GM19351 (cell line): ENCODE measurements at regions not wholly inside any gene's neighbourhood (a gene's known extent, or its start where the extent isn't known, plus 50 kb on each side); places are given as distances from the start of the nearest gene placed in this dataset.
"Not testable (repeated sequence)": the region's sequence is repeated elsewhere in the genome, so short reads cannot be mapped to it uniquely, and the experiment has no call there.

Experiments
- ATAC-seq: cut with Tn5 transposase; IDR thresholded peaks from one replicate; pipeline ENCODE4 v1.9.1; 2021; ENCODE audit warnings: mild to moderate bottlenecking, moderate library complexity; ENCODE audit not compliant: unreplicated experiment

DNA sequence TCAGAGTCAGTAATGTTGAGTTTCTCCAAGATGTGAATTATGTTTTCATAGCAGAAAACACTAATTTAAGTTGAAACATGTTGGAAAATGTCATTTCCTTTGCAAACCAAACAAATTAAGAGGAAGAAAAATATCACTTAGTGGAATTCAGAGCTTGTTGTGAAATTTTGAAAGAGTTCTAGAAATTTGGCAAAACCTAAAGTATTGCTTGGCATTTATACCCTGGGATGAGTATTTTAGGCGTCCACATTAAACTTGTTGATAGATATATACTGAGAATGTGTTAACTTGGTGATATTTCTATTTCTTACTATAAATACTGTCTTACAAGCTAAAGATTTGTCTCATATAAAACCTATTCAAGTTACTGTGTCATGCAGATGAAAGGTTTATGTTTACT, 335.2 kb downstream of the NSUN3 start:
- no peak for ATAC-seq

DNA sequence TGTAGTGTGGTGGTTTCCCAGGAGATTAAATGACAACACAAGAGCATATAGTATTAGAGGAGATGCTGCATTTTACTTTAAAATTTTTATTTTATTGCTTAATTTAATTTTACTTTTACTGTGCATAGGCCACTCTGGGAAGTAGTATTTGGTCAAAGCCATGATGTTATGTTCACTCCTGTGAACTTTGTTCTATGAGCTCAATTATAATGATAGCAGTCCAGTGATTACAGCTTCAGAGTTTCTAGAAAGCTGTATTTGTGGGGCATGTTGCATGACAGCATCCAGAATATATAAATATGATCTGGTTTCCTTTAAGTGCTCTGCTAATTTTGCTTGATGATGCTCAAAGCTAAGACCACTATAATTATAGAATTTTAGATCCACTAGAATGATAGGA, 338.6 kb downstream of the NSUN3 start:
- no peak for ATAC-seq

DNA sequence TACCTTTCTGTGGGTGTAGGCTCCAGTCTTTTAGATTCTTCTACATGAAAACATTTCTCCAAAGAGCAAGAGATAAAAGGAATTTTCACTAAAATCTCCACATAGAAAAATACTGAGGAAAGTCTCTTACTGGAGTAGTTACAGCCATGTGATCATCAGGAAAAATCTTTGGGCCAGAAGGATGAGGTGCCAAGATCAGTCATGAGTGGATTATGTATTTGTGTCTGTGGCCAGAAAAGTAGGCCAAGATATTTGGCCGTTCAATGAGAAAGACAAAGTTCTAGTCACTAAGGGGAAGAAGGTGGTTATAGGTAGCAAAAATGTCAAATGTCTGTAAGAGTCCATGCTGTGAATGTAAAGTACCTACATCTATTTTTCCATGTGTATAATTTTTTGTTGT, 339.3 kb downstream of the NSUN3 start:
- ATAC-seq = no peak

- ATAC-seq = no peak
Measured at GRCh38 chr3:94405258-94406035, 342.6 kb downstream of the NSUN3 start.

- ATAC-seq = no peak
Measured at GRCh38 chr3:94406595-94406994, 343.7 kb downstream of the NSUN3 start.

GRCh38 chr3:94412936-94413335, 350.1 kb downstream of the NSUN3 start:
- not testable (repeated sequence) for ATAC-seq

- ATAC-seq = no peak
Measured at GRCh38 chr3:94413336-94414108, 350.7 kb downstream of the NSUN3 start.

GRCh38 chr3:94414418-94414817, 351.6 kb downstream of the NSUN3 start:
- no peak for ATAC-seq

- no peak for ATAC-seq
Measured at GRCh38 chr3:94416768-94417167, 353.9 kb downstream of the NSUN3 start.

DNA sequence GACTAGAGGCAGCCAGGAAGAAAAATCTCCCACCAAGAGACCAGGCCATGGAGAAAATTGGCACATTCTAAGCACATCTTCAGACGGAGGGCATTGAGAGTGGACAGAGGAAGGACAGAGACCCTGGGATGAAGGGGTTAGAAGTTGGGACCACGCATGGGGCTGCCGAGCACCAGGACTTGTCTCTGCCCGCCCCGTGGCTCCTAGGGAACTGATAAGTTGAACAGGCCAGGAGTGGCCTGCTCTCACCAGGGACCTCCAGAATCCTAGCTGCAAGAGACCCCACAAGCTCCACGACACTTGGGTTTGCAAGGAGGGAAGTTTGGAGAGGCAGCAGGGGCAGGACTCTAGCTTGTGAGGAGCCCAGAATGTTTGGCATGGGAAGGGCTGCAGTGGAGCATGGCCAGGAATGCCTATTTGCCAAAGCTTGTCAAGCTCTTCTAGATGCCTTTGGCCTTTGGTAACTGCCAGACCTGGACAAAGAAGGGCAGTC, 355.1 kb downstream of the NSUN3 start:
- ATAC-seq = no peak

GRCh38 chr3:94420931-94421330, 358.1 kb downstream of the NSUN3 start:
- ATAC-seq = no peak

DNA sequence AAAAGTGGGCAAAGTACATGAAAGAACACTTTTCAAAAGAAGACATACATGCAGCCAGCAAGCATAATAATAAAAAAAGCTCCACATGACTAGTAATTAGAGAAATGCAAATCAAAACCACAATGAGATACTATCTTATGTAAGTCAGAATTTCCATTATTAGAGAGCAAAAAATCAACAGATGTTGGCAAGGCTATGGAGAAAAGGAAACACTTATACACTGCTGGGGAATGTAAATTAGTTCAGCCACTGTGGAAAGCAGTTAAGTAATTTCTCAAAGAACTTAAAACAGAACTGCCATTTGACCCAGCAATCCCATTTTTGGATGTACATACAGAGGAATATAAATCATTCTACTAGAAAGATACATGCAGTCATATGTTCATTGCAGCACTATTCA, 360.7 kb downstream of the NSUN3 start:
- no peak for ATAC-seq

GRCh38 chr3:94429517-94429916, 366.7 kb downstream of the NSUN3 start:
- ATAC-seq = no peak

- ATAC-seq = no peak
Measured at GRCh38 chr3:94431876-94432570, 369.2 kb downstream of the NSUN3 start.

DNA sequence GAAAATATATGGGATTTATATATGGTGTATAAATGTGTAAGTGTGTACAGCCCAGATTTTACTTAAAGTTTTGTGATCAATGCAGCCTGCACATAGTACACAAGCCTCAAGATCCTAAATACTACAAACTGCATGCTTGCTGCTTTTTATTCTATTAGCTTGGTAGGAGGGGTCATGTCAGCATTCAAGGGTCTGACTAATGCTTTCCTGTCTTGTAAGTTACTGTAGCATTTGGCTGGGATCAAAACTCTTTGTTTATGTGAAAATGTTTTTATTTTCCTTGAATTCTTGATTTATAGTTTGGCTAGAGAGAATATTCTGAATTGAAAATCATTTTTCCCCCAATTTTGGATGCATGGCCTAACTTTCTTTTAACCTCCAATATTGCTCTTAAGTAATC, 370.9 kb downstream of the NSUN3 start:
- no peak for ATAC-seq

DNA sequence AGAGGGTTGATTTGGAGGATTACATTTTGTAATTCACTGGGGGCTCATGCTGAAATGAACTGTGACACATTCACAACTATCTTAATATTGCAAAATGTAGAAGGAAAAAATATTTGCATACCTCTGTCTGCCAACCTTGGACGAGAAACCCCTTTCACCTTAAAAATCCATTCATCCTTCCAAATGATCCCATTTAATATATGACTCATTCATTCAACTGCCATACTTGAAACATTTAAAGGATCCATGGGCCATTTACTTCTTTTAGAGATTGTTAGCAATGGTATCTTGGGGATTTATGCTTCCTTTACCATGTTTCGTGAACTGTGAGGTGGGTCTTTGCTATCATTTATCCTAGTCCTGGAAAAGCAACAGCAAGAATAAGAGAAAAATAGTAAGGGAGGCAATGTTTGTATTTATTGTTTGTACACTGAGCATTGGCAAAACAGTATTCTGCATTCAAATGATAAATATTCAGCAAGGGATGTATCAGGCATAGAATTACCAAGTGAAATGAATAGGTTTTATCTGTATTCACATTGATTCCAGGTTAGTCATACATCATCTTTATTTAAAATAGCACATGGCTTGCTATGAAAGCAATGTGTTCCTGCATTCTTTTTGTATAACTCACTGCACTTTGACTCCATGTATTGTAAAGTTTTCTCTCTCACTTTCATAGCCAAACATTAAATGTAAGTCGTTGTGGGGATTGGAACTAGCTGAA, 378.1 kb downstream of the NSUN3 start:
- ATAC-seq = no peak

GRCh38 chr3:94441494-94441847, 378.6 kb downstream of the NSUN3 start:
- ATAC-seq = no peak

DNA sequence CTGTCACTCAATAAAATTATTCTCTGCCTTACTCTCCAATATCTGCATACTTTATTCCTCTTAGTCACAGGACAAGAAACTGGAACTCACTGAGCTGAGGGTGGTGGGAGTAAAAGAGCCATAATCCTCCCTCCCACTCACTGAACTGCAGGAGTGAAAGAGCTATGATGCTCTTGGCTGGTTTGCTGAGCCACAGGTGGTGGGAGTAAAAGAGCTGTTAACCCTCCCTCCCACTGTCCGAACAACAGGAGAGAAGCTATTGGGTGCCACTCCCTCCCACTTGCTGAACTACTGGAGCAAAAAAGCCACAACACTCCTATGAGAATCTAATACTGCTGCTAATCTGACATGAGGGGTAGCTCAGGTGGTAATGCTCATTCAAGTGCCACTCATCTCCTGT, 391.0 kb downstream of the NSUN3 start:
- ATAC-seq = no peak

DNA sequence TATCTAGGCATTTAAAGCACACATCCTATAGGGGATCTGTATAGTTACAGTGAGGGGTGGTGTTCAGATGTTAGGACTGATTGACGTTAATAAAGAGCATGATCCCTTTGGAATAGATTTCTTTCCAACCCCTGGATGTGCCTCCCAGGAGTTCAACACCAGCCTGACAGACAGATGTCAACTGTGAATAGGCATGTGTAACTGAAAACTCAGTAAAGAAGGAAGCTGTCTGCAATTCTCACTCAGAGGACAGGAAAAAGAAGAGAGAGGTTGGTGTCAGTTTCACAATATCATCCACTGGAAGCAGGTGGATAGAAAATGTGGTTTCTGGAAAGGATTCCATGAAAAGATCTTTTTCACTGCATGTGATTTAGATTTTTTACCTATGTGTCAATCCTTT, 396.3 kb downstream of the NSUN3 start:
- ATAC-seq = no peak

- ATAC-seq = no peak
Measured at GRCh38 chr3:94460931-94461330, 398.1 kb downstream of the NSUN3 start.

DNA sequence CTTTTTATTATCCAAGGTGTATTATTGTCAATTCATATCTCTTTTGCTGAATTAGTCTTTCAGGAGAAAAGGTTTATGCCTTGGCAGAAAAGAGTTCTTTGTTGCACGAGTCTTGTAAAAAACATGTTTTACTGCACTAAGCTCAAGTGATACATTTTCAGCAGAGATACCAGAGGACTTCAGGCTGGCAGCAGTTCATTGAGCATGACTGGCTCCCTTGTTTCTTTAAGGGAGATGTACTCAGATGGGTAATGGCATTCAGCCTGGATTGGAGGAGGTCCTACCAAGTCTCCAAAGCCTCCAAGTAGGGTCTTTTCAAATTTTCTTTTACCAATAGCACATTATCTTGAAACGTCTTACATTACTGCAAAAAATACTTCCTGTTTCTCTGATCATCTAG, 400.1 kb downstream of the NSUN3 start:
- ATAC-seq = no peak
